ENCODE measurements at regions not wholly inside any gene's neighbourhood (a gene's known extent, or its start where the extent isn't known, plus 50 kb on each side); places are given as distances from the start of the nearest gene placed in this dataset.

GRCh38 chr4:3710451-3711182, 55.6 kb upstream of the ADRA2C start:
- WGBS, 2 donors: 67 to 75% methylated on average over 24 of the region's 24 CpGs
- TF ChIP-seq EP300 (IDR thresholded peaks at IDR 0.05): no peak
- no peak for TF ChIP-seq CTCF (IDR thresholded peaks at IDR 0.05)
- TF ChIP-seq POLR2AphosphoS5 (IDR thresholded peaks at IDR 0.05): no peak
- no peak for TF ChIP-seq POLR2A (IDR thresholded peaks at IDR 0.05)
- Histone ChIP-seq H3K9me3 (no peaks in the 10 kb centered on the region), H3K36me3 (no peaks in the 10 kb centered on the region), H3K4me1 (no peaks in the 10 kb centered on the region), H3K27ac (no peak overlapping the region), H3K27me3 (peaks cover 0 to 21% (median 4%) of the 10 kb centered on the region in 3 donors), H3K4me3 (no peak overlapping the region)
- peak; percentile 50 for DNase-seq
- intact Hi-C loops (cut with DNase I): no loop called here

- no peak overlapping the region for H3K27ac ChIP-seq
- TF ChIP-seq POLR2A (IDR thresholded peaks at IDR 0.05) (no peak), POLR2AphosphoS5 (IDR thresholded peaks at IDR 0.05) (no peak), EP300 (IDR thresholded peaks at IDR 0.05) (no peak), CTCF (IDR thresholded peaks at IDR 0.05) (no peak)
- intact Hi-C loops (cut with DNase I): no loop called here
- DNase-seq: no peak
- peaks cover 0 to 23% (median 2%) of the 10 kb centered on the region in 3 donors for H3K27me3 ChIP-seq
- H3K36me3 ChIP-seq: no peaks in the 10 kb centered on the region
- H3K4me3 ChIP-seq: no peak overlapping the region
- H3K9me3 ChIP-seq: no peaks in the 10 kb centered on the region
- H3K4me1 ChIP-seq: no peaks in the 10 kb centered on the region
- 74 to 84% methylated on average over 18 of the region's 18 CpGs for WGBS, 2 donors
Observed at GRCh38 chr4:3709846-3710441, 56.2 kb upstream of the ADRA2C start.

DNA sequence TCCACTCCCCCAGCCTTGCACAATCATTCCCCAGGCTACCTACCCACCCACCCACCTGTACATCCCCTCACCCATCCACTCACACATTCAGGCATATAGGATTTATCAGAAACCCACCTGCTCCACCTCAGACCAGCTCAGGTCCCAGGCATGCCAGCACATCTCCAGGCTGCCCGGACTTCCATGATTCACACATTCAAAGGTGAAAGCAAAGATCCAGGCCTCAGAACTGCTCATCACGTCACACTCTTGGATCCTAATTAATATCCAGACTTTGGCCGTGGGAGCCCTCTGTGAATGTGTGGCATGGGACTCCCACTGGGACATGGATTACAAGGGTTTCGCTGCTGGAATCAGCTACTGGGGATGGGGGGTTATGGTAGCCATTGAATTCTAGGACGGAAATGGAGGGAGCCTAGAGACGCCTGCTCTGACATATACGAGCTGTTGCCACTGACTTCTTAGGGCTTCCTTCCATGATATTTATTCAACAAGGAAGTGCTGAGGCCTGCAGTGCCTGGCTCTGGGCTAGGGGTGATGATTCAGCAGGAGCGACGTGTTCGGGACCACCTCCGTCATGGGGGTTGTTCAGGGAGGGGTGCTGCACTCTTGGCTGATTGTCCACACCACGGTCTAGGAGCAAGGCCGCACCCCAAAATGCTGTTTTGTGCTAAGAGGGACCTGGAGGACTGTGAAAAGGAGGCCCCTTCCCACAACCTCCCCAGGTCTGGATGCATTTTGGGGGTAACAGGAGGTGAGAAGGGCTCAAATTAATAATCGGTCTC, 56.9 kb upstream of the ADRA2C start:
- Histone ChIP-seq H3K27me3 (peaks cover 4 to 30% (median 6%) of the 10 kb centered on the region in 3 donors), H3K9me3 (no peaks in the 10 kb centered on the region), H3K27ac (no peak overlapping the region), H3K36me3 (no peaks in the 10 kb centered on the region), H3K4me1 (no peaks in the 10 kb centered on the region), H3K4me3 (no peak overlapping the region)
- 87 to 90% methylated on average over 14 of the region's 14 CpGs for WGBS, 2 donors
- DNase-seq: no peak
- TF ChIP-seq POLR2A (IDR thresholded peaks at IDR 0.05) (no peak), POLR2AphosphoS5 (IDR thresholded peaks at IDR 0.05) (no peak), CTCF (IDR thresholded peaks at IDR 0.05) (no peak), EP300 (IDR thresholded peaks at IDR 0.05) (no peak)
- intact Hi-C loops (cut with DNase I): no loop called here

DNA sequence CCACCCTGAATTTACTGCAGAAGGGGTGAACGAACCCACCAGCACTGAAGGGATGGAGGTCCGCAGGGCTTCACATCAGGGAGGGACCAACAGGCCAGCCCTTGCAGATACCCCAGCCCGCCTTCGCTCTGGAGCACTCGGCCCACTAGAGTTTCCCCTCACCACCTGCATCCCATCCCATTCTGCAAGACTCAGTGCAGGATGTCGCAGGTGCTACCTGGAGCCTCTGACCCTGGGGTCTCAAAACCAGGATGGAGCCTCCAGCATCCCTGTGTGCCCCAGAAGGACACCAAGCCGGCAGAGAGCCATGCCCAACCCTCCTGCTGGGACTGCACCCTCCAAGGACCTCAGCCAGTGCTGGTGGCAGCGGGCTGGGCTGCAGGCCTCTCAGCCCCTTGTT, 57.6 kb upstream of the ADRA2C start:
- H3K9me3 ChIP-seq: no peaks in the 10 kb centered on the region

More for the DNA sequence above, 57.6 kb upstream of the ADRA2C start:
- Histone ChIP-seq H3K4me3 (no peak overlapping the region), H3K27me3 (peaks cover 4 to 37% (median 12%) of the 10 kb centered on the region in 3 donors), H3K4me1 (no peaks in the 10 kb centered on the region), H3K36me3 (no peaks in the 10 kb centered on the region), H3K27ac (no peak overlapping the region)
- WGBS, 2 donors: 87 to 88% methylated on average over 8 of the region's 8 CpGs
- intact Hi-C loops (cut with DNase I): no loop called here
- TF ChIP-seq POLR2A (IDR thresholded peaks at IDR 0.05) (no peak), CTCF (IDR thresholded peaks at IDR 0.05) (no peak), EP300 (IDR thresholded peaks at IDR 0.05) (no peak), POLR2AphosphoS5 (IDR thresholded peaks at IDR 0.05) (no peak)
- DNase-seq: no peak

Data from sigmoid colon (tissue), 6 donors.